ENCODE measurements at regions not wholly inside any gene's neighbourhood (a gene's known extent, or its start where the extent isn't known, plus 50 kb on each side); places are given as distances from the start of the nearest gene placed in this dataset.

DNA sequence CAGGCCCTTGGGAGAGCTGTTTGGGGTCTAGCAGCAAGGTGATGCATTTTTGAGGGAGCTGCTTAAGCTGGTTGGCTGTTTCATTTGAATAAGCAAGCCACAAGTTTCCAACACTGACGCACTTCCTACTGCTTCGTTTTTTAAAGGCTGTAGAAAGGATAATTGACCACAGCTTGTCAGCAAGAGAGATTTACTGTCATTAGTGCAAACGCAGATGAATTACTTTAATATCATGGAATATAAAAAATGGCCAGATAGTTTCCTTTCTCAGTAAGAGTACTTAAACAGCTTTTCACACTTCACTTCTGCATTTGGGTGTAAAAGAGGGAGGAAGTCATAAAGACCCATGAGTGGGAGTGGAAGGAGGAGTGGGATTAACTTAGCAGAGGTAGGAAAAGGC, 61.5 kb downstream of the FZD1 start:
- H3K9me2 ChIP-seq (ENCODE audit: insufficient read depth, low read length), result no peaks in the 10 kb centered on the region
- H3K27ac ChIP-seq (ENCODE audit: low read length), result no peak overlapping the region
- no peak overlapping the region for H3K4me3 ChIP-seq (ENCODE audit: low read length)
- no peak overlapping the region for H3K4me2 ChIP-seq (ENCODE audit: low read length)
- no peaks in the 10 kb centered on the region for H3K79me2 ChIP-seq (replicated peaks; ENCODE audit: insufficient read depth, low read length)
- H3K9me3 ChIP-seq (ENCODE audit: low read length), result no peaks in the 10 kb centered on the region
- no peaks in the 10 kb centered on the region for H3F3A ChIP-seq (ENCODE audit: insufficient read depth, low read length, poor library complexity, severe bottlenecking)
- H3K9ac ChIP-seq (ENCODE audit: low read length), result no peak overlapping the region
- H3K27me3 ChIP-seq (ENCODE audit: insufficient read depth, low read depth, low read length), result no peaks in the 10 kb centered on the region
- TF ChIP-seq MXI1 (conservative IDR thresholded peaks at IDR 0.05; ENCODE audit: poor library complexity, severe bottlenecking) (no peak), RAD21 (conservative IDR thresholded peaks at IDR 0.05) (no peak), POLR2AphosphoS5 (IDR thresholded peaks at IDR 0.05) (no peak), EZH2 (IDR thresholded peaks at IDR 0.05; ENCODE audit: borderline replicate concordance, insufficient read depth, low read length, poor library complexity, severe bottlenecking) (no peak), EP300 (conservative IDR thresholded peaks at IDR 0.05; ENCODE audit: poor library complexity, severe bottlenecking) (no peak), TAF1 (IDR thresholded peaks at IDR 0.05; ENCODE audit: low read depth) (no peak), CTCF (IDR thresholded peaks at IDR 0.05; ENCODE audit: poor library complexity, severe bottlenecking) (no peak), SMC3 (conservative IDR thresholded peaks at IDR 0.05; ENCODE audit: poor library complexity) (no peak)
- TF ChIP-seq, protein P1, sequence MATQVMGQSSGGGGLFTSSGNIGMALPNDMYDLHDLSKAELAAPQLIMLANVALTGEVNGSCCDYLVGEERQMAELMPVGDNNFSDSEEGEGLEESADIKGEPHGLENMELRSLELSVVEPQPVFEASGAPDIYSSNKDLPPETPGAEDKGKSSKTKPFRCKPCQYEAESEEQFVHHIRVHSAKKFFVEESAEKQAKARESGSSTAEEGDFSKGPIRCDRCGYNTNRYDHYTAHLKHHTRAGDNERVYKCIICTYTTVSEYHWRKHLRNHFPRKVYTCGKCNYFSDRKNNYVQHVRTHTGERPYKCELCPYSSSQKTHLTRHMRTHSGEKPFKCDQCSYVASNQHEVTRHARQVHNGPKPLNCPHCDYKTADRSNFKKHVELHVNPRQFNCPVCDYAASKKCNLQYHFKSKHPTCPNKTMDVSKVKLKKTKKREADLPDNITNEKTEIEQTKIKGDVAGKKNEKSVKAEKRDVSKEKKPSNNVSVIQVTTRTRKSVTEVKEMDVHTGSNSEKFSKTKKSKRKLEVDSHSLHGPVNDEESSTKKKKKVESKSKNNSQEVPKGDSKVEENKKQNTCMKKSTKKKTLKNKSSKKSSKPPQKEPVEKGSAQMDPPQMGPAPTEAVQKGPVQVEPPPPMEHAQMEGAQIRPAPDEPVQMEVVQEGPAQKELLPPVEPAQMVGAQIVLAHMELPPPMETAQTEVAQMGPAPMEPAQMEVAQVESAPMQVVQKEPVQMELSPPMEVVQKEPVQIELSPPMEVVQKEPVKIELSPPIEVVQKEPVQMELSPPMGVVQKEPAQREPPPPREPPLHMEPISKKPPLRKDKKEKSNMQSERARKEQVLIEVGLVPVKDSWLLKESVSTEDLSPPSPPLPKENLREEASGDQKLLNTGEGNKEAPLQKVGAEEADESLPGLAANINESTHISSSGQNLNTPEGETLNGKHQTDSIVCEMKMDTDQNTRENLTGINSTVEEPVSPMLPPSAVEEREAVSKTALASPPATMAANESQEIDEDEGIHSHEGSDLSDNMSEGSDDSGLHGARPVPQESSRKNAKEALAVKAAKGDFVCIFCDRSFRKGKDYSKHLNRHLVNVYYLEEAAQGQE (IDR thresholded peaks at IDR 0.05; ENCODE audit: borderline replicate concordance), result no peak
- no peak overlapping the region for H2AFZ ChIP-seq (ENCODE audit: low read depth, low read length)
- H3K36me3 ChIP-seq (ENCODE audit: insufficient read depth, low read length), result no peaks in the 10 kb centered on the region
- H4K20me1 ChIP-seq (ENCODE audit: insufficient read depth), result no peaks in the 10 kb centered on the region

GRCh38 chr7:91326516-91327199, 62.4 kb downstream of the FZD1 start:
- no peaks in the 10 kb centered on the region for H3F3A ChIP-seq (ENCODE audit: insufficient read depth, low read length, poor library complexity, severe bottlenecking)
- H3K36me3 ChIP-seq (ENCODE audit: insufficient read depth, low read length), result no peaks in the 10 kb centered on the region
- no peak overlapping the region for H3K4me2 ChIP-seq (ENCODE audit: low read length)
- H4K20me1 ChIP-seq (ENCODE audit: insufficient read depth), result no peaks in the 10 kb centered on the region
- no peaks in the 10 kb centered on the region for H3K9me3 ChIP-seq (ENCODE audit: low read length)
- H3K79me2 ChIP-seq (replicated peaks; ENCODE audit: insufficient read depth, low read length), result no peaks in the 10 kb centered on the region
- H3K4me3 ChIP-seq (ENCODE audit: low read length), result no peak overlapping the region
- no peaks in the 10 kb centered on the region for H3K9me2 ChIP-seq (ENCODE audit: insufficient read depth, low read length)
- no peak overlapping the region for H2AFZ ChIP-seq (ENCODE audit: low read depth, low read length)
- H3K9ac ChIP-seq (ENCODE audit: low read length), result no peak overlapping the region
- no peaks in the 10 kb centered on the region for H3K27me3 ChIP-seq (ENCODE audit: insufficient read depth, low read depth, low read length)
- TF ChIP-seq CTCF (IDR thresholded peaks at IDR 0.05; ENCODE audit: poor library complexity, severe bottlenecking) (no peak), EZH2 (IDR thresholded peaks at IDR 0.05; ENCODE audit: borderline replicate concordance, insufficient read depth, low read length, poor library complexity, severe bottlenecking) (no peak), SMC3 (conservative IDR thresholded peaks at IDR 0.05; ENCODE audit: poor library complexity) (no peak), RAD21 (conservative IDR thresholded peaks at IDR 0.05) (no peak), EP300 (conservative IDR thresholded peaks at IDR 0.05; ENCODE audit: poor library complexity, severe bottlenecking) (no peak), TAF1 (IDR thresholded peaks at IDR 0.05; ENCODE audit: low read depth) (no peak), POLR2AphosphoS5 (IDR thresholded peaks at IDR 0.05) (no peak), MXI1 (conservative IDR thresholded peaks at IDR 0.05; ENCODE audit: poor library complexity, severe bottlenecking) (no peak)
- TF ChIP-seq, protein P1 (IDR thresholded peaks at IDR 0.05; ENCODE audit: borderline replicate concordance), result no peak
- no peak overlapping the region for H3K27ac ChIP-seq (ENCODE audit: low read length)

Data from neural cell (in vitro differentiated cells).